GM23248 (cell line): ENCODE measurements at regions not wholly inside any gene's neighbourhood (a gene's known extent, or its start where the extent isn't known, plus 50 kb on each side); places are given as distances from the start of the nearest gene placed in this dataset.

Experiments
- EZH2 ChIP-seq: fragments of 200-600 bp; sonication (generic); IDR thresholded peaks from 2 replicates; pipeline ENCODE4 v1.6.1; 2018; ENCODE audit warnings: antibody characterized with exemption, mild to moderate bottlenecking; ENCODE audit not compliant: insufficient read depth, poor library complexity, severe bottlenecking
- EZH2phosphoT487 ChIP-seq: fragments of 200-600 bp; sonication (generic); IDR thresholded peaks from 2 replicates; pipeline ENCODE4 v1.6.1; 2018; ENCODE audit warnings: antibody characterized with exemption, moderate library complexity, mild to moderate bottlenecking, low read depth; ENCODE audit not compliant: insufficient read depth

DNA sequence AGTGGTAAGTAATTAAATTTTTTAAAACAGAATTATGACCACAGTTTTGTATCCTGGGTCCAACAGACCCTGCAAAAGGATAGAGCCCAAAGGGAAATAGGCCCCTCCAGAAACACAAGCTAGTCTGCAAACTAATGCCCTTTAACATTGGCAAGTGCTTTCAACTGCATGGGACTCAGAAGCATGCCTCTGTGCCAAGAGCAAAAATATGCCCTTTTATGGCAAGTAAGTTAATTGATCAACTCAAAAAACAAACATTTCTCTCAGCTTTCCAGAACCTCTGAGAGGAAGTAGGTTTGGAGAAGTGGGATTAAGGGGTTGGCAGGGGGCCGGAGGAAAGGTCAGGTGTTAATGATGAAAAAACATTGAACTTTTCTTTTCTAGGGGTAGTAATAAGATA lies 186.6 kb upstream of the PRSS1 start:
- no peak for TF ChIP-seq EZH2
- TF ChIP-seq EZH2phosphoT487, result no peak
